Right renal pelvis (tissue), 4 donors: ENCODE measurements at regions not wholly inside any gene's neighbourhood (a gene's known extent, or its start where the extent isn't known, plus 50 kb on each side); places are given as distances from the start of the nearest gene placed in this dataset.

Source experiments
- DNase-seq, 4 donors: peaks; one replicate each; pipeline ENCODE4 v3.0.0-alpha.2; 2013; ENCODE audit warnings: low read depth in 4 of 4, low spot score in 3 of 4, missing footprints in 1 of 4

DNA sequence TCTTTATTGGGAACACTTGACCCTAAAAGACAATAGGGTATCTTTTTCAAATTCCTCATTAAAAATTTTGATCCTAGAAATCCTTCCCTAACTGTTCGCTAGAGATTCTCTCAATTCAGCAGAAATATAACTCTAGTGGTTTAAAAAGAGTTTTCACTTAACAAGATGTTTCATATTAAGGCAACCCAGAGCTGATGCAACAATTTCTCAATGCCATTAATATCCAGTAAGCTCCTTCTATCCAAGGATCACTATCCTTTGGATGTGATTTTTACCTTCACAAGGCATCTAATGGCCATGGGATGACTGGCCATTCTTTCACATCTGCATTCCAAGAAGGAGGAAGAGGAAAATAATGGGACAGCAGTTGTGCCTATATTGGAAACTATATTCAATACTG lies 183.4 kb downstream of the ANKRD50 start:
- DNase-seq, result no peak

- DNase-seq, result no peak
Measured at GRCh38 chr4:124530464-124531077, 182.0 kb downstream of the ANKRD50 start.

DNA sequence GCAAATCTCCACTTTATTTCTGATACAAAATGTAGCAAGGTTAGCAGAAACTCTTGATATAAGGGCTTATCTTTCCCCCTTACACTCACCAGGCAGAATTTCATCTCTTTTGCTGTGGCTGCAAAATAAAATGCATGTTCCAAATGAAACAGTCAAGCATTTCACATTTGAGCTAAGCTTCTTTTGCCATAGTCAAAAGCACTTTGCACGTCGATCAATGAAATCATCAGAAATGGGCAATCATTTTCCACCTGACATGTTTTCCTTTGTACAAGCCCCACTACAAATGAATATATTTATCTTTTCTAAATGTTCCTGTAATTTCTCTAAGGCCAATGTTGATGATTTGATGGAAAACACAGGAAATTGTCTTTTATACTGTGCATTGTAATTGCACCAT lies 178.4 kb downstream of the ANKRD50 start:
- DNase-seq, result no peak

GRCh38 chr4:124535003-124535402 lies 177.5 kb downstream of the ANKRD50 start:
- no peak for DNase-seq

DNA sequence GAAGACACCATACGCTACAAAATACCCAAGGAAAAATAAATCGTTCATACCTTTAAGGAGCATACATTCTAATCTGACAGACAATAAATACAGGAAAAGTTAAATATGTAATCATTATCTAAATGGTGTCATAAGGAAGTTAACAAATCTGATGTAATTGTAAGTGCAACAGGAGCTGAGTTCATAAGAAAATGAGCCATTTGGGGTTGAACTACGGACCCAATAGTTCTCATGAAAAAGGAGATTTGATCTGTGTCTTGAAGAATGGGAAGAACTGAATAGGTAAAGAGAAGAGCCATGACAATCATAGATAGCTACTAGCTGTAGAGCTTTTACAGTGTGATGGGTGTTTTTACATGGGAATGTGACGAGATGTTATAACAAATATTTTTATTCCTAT lies 175.6 kb downstream of the ANKRD50 start:
- DNase-seq, result no peak

GRCh38 chr4:124537971-124538370 lies 174.6 kb downstream of the ANKRD50 start:
- DNase-seq, result no peak

DNA sequence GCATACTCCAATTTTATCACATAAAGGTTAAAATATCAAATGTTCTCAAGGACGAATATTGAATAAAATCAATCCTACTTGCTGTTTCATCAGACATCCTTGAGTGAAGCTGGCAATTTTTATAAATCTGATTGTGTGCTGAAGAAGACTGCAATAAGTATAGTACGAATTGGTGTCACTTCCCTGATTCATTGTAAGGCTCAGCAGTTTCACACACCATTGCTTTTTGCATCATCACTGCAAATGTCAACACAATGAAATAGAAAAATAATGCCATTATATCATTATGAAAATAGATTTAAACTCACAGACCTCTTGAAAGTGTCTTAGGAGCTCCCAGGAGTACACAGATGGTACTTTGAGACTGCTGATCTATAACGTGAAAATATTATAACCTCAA lies 172.5 kb downstream of the ANKRD50 start:
- no peak for DNase-seq

DNA sequence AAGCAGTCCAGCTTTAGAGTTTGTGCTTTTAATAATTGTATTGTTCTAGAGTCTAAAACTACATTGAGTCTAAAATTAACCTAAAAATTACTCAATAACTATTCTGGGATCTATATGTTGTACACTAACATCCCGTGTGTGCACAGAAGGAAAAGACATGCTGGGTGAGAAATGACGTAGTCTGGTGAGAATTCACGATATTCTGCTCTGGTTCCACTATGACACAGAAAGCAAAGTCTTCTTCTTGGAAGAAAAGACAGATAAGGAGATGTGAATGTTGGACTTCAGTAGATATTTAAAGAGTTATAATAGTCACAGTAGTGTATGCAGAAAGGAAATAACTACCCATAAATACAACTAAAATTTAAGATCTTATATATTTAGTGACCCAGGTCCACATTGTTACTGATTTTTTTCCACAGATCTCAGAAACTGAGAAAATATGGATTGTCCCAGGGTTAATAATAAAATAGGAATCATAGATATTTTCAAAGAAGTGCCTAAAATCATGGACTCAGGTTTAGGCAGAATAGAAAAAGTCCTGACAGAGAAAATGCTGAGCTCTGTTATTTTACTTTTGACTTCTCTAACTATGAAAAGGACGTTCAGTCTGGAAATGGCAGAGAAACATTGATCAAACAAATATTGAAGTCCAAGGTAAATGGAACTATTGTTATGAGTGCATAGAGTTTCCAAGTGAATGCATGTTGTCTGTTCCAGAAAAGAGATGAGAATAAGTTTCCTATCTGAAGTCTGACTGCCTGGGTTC lies 170.7 kb downstream of the ANKRD50 start:
- no peak for DNase-seq

DNA sequence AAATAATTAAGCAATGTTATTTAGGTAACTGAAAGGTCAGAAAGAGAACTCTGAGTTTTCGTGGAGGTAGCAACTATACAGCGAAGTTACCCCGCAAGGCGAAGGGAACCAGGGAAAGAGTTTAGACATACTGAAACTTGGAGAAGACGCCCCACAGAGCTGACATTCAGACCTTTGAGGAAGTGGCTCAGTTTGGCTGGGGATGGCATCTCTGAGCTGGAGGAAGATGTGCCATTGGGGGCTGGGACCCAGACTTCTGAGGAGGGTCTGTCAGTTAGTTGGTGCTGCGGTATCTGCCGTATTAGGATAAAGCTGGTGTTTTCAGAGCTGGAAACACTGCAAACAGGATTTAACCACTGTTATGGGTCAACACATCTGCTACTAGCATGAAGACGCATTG lies 156.6 kb downstream of the ANKRD50 start:
- DNase-seq, result no peak

DNA sequence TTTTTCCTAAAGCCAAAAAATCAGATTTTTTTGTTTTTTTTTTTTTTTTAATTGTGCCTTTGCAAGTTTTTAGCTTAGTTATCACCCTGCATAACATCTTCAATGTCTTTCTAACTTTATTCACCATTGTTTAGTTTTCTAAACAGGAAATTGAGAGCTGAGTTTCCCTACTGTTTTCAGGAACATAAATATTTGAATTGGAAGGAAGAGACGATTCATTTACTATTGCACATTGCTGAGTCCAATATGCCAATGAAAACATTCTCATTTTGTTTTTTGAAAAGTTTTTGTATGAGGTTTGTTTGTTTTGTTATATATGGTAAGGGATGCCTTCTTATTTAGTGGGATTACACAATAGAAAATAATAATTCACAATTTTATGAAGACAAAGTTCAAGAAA lies 148.4 kb downstream of the ANKRD50 start:
- DNase-seq, result no peak

DNA sequence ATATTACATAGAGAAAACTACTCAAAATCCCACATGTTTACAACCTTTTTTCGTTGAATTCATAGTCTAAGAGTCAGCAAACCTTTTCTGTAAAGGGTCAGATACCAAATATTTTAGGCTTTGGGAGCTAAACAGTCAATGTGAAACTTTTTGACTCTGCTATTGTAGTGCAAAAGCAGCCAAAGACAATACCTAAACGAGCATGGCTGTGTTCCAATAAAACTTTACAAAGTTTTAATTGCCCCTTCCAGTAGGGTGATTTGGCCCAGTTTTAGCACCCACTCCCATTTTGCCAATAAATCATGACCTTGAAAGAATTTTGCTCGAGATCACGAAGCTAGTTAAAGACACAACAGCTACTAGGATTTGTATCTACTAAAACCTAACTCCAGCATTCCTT lies 147.2 kb downstream of the ANKRD50 start:
- no peak for DNase-seq

DNA sequence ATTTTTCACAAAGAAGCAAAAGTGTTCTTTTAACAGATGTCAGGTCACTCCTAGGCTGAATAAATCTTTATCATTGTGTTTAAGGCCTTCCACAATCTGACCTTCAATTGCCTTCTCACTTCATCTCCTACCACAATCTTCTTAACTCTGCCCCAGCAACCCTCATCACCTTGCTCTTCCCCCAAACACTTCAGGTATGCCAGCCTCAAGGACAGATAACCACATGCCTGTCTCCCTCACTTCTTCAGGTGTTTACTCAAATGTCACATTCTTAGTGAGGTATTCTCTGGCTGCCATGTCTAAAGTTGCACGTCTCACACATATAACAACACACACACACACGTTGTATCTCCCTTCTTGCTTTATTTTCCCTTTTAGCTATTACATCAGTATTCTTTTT lies 146.5 kb downstream of the ANKRD50 start:
- DNase-seq, result no peak

DNA sequence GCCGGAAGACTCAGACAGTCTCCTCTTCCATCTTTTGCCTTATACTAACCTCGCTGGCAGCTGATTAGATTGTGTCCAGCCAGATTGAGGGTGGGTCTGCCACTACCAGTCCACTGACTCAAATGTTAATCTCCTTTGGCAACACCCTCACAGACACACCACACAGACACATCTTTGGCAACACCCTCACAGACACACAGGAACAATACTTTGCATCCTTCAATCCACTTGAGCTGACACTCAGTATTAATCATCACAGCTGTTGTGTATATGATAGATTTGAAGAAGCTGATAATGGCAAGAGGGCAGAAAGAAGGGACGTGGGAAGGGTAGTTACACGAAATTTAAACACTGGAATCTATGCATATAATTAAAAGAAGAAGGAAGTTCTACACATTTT lies 139.5 kb downstream of the ANKRD50 start:
- DNase-seq, result no peak

DNA sequence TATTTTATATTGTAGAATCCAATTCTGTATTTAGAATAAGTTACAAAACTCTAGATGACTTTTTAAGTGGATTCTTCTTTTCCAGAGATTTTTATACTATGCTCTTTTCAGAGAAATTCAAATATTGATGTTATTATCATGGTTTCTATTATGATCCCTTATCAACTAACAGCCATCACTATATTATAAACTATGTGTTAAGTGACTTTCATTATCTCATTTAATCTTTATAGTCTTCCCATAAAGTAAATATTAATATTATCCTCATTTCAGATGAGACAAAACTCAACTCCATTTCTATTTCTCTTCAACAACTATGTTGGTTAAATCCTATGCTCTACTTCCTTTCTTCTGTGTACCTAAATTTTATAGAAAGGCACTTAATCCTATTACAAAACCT lies 132.6 kb downstream of the ANKRD50 start:
- no peak for DNase-seq

- DNase-seq, result no peak
Measured at GRCh38 chr4:124583797-124584196, 128.7 kb downstream of the ANKRD50 start.

- no peak for DNase-seq
Measured at GRCh38 chr4:124589786-124590185, 122.7 kb downstream of the ANKRD50 start.

- DNase-seq, result no peak
Measured at GRCh38 chr4:124590480-124590879, 122.1 kb downstream of the ANKRD50 start.

DNA sequence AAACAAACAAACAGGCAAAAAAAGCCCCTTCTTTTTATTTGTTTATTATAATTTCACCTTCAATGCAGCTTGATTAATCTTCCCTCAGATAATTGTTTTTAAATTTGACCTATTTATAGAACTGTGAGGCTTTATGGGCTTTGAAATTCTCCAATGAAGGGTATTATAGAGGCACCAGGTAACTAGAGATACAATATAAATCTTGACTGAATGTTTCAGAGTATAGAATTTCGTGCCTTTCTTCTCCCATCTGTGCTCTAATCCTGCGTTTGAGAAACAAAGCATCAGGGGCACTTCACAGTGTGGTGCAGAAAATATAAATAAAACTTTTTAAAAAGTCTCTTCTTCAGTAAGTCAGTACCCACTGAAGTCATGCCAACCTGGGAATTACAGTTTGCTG lies 120.9 kb downstream of the ANKRD50 start:
- DNase-seq, result no peak

DNA sequence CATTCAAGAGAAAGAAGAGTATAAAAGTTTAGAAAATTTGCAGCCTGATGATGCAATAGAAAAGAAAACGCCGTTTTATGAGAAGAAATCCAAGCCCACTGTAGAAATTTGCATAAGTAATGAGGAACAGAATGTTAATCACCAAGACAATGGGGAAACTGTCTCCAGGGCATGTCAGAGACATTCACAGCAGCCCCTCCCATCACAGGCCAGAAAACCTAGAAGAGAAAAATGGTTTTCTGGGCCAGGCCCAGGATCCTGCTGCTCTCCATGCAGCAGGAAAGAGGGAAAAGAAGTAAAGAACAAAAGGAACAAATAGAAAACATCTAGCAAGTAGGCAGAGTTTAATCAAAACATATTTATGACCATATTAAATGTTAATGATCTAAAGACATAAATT lies 119.0 kb downstream of the ANKRD50 start:
- DNase-seq, result no peak

DNA sequence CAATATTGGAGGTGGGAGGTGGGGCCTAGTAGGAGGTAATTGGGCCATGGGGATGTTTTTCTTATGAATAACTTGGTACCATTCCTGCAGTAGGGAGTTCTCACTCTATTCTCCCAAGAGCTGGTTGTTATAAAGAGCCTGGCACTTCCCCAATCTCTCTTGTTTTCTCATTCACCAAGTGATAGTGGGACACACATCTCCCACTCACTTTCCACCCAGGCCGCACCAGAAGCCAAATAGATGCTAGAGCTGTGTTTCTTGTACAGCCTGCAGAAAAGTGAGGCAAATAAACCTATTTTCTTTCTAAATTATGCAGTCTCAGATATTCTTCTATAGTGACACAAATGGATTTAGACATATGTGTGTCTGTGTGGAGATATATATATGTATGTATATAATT lies 117.6 kb downstream of the ANKRD50 start:
- DNase-seq, result no peak

GRCh38 chr4:124596816-124597215 lies 115.7 kb downstream of the ANKRD50 start:
- no peak for DNase-seq

- DNase-seq, result no peak
Measured at GRCh38 chr4:124610211-124610610, 102.3 kb downstream of the ANKRD50 start.
